Brain microvascular endothelial cell (primary cell): ENCODE measurements at regions not wholly inside any gene's neighbourhood (a gene's known extent, or its start where the extent isn't known, plus 50 kb on each side); places are given as distances from the start of the nearest gene placed in this dataset.

Experiments used
- DNase-seq: peaks from one replicate; pipeline ENCODE4 v3.0.0-alpha.2; 2020
- H3K27ac ChIP-seq: fragments of 250-450 bp; sonication (Bioruptor Pico); 2 replicates; pipeline ENCODE4 v1.5.1; 2020; ENCODE audit warnings: mild to moderate bottlenecking, moderate library complexity
- H3K27me3 ChIP-seq: fragments of 250-450 bp; sonication (Bioruptor Pico); replicated peaks from 2 replicates; pipeline ENCODE4 v1.5.1; 2020; ENCODE audit warnings: mild to moderate bottlenecking
- H3K36me3 ChIP-seq: fragments of 250-450 bp; sonication (Bioruptor Pico); replicated peaks from 2 replicates; pipeline ENCODE4 v1.5.1; 2020; ENCODE audit warnings: mild to moderate bottlenecking
- H3K4me3 ChIP-seq: 2 replicates; pipeline ENCODE4 v1.5.1; 2011; ENCODE audit warnings: low read depth, mild to moderate bottlenecking, control low read depth, low read length, moderate library complexity
- in situ Hi-C: cut with HindIII; loops from 2 replicates; pipeline ENCODE4 v1.10.0; 2017; ENCODE audit warnings: low sequenced_read_pairs, low pct_ligation_motif_present
- TF ChIP-seq, protein P1 (sequence below): IDR thresholded peaks from 2 replicates; pipeline ENCODE4 v1.5.1; 2011; ENCODE audit warnings: low read depth, mild to moderate bottlenecking, moderate library complexity, low read length, control low read depth, inconsistent platforms; ENCODE audit errors: missing control alignments

DNA sequence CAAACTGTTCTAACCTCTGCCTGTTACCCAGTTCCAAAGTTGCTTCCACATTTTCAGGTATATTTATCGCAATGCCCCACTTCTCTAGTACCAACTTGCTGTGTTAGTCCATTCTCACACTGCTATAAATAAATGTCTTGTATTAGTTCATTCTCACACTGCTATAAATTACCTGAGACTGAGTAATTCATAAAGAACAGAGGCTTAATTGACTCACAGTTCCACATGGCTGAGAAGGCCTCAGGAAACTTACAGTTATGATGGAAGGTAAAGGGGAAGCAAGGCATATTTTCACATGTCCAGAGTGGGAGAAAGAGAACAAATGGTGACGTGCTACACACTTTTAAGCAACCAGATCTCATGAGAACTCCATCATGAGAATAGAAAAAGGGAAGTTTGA lies 130.4 kb upstream of the C11orf87 start:
- H3K27me3 ChIP-seq = no peaks in the 10 kb centered on the region
- TF ChIP-seq, protein P1, sequence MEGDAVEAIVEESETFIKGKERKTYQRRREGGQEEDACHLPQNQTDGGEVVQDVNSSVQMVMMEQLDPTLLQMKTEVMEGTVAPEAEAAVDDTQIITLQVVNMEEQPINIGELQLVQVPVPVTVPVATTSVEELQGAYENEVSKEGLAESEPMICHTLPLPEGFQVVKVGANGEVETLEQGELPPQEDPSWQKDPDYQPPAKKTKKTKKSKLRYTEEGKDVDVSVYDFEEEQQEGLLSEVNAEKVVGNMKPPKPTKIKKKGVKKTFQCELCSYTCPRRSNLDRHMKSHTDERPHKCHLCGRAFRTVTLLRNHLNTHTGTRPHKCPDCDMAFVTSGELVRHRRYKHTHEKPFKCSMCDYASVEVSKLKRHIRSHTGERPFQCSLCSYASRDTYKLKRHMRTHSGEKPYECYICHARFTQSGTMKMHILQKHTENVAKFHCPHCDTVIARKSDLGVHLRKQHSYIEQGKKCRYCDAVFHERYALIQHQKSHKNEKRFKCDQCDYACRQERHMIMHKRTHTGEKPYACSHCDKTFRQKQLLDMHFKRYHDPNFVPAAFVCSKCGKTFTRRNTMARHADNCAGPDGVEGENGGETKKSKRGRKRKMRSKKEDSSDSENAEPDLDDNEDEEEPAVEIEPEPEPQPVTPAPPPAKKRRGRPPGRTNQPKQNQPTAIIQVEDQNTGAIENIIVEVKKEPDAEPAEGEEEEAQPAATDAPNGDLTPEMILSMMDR = no peak
- DNase-seq = no peak
- in situ Hi-C loops = no loop called here
- H3K4me3 ChIP-seq = no peak overlapping the region
- no peaks in the 10 kb centered on the region for H3K36me3 ChIP-seq
- no peak overlapping the region for H3K27ac ChIP-seq

DNA sequence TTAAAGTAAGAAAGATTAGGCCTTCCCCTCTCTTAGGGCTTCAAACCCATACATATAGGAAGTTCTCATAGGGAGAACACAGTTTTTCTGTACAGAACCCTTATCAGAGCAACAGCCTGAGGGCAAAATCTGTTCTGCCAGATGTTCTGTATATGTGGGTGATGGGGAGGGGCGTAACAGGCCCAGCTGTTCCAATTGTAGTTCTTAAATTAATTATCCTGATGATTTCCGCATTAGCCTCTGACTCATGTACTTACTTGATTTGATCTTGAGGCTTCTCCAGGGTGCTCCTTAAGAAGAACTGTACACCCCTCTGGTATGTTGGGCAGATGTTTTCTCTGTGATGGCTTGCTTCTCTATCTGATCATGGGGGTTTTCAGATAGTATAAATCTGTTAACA lies 123.1 kb upstream of the C11orf87 start:
- Histone ChIP-seq H3K36me3 (no peaks in the 10 kb centered on the region), H3K27ac (no peak overlapping the region), H3K4me3 (no peak overlapping the region), H3K27me3 (no peaks in the 10 kb centered on the region)
- DNase-seq = no peak
- in situ Hi-C loops = no loop called here
- TF ChIP-seq, protein P1 = no peak

DNA sequence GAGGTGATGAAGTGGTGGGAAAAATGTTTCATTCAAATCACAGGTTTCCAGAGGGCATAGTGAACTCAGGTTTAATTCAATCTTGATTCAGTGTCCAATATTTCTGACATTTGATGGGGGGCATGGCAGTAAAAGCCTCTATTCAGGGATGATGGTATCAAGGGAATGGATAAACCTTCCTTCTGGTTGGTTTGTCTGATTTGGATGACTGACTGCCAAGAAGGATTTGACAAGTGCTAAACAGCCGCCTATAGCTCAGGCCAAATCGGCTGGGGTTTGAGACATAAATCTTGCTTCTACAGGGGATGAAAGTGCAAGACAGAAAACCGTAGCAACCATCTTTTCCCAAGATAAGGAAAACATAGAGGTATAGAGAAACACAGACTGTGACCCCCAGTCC lies 121.8 kb upstream of the C11orf87 start:
- Histone ChIP-seq H3K27ac (no peak overlapping the region), H3K4me3 (no peak overlapping the region), H3K27me3 (no peaks in the 10 kb centered on the region), H3K36me3 (no peaks in the 10 kb centered on the region)
- DNase-seq = no peak
- TF ChIP-seq, protein P1 = no peak
- in situ Hi-C loops = no loop called here

DNA sequence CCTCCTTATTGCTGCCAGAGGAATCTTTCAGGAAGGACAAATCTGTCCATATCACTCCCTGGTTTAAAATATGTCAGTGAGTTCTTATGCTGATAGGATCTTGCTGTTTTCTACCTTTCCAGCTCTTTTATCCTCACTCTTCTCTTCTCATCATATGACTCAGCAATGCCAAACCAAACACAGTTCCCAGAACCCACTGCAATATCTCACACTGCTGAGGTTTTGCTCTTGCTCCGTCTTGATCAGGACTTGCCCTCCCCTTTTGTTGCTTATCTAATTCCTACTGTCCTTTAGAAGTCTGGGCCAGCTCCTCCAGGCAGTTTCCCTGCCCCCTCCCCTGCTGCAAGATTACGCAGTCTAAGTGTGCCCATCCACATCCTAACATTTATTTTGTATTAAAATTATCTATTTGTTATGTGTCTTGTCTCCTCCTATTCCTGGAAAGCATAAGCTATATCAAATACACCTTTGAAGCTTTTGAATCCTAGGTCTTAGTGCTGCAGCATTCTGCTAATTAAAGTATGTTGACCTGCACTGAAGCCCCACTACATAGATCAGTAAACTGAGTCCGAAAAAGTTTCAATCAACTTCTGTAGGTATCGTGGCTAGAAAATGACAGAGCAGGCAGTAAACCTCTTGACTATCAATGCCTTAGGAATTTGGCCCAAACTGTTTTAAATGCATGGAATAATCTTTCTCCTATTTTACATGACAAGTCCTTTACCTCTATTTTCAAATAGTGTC lies 119.2 kb upstream of the C11orf87 start:
- H3K27me3 ChIP-seq = no peaks in the 10 kb centered on the region
- TF ChIP-seq, protein P1 = no peak
- no peak for DNase-seq
- no peak overlapping the region for H3K4me3 ChIP-seq
- H3K36me3 ChIP-seq = no peaks in the 10 kb centered on the region
- in situ Hi-C loops = no loop called here
- no peak overlapping the region for H3K27ac ChIP-seq

DNA sequence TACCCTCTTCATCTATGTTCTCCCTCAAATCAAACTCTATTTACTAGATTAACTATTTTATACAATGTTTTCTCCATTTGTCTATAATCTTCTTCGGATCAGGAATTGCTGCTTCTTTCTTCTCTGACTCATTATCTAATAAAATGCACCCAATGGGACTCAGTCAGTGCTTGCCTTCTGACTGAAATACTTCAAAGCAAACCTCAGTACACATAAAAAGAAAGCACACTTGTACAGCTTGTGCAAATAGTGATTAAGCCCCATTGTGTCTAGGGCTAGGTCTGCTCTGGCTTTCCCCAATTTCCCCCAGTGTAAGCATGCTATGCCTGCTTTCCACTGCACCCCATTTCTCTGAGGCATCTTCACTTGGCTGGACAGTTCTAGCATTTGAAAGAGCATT lies 118.6 kb upstream of the C11orf87 start:
- in situ Hi-C loops = no loop called here
- no peaks in the 10 kb centered on the region for H3K36me3 ChIP-seq
- no peak overlapping the region for H3K4me3 ChIP-seq
- TF ChIP-seq, protein P1 = no peak
- H3K27me3 ChIP-seq = no peaks in the 10 kb centered on the region
- no peak for DNase-seq
- H3K27ac ChIP-seq = no peak overlapping the region

DNA sequence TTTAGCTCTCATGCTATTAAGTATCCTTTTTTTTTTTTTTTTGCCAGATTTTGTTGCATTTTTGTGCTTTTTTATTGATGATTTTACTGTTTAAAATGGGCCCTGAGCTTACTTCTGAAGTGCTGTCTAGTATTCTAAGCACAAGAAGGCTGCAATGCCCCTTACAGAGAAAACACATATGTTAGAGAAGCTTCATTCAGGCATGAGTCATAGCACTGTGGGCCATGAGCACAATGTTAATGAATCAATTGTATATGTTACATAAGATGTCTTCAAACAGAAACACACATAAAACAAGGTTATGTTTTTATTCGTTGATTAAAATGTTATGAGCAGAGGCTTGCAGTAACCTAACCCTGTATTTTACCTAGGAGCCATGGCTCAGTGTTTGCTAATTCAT lies 117.8 kb upstream of the C11orf87 start:
- TF ChIP-seq, protein P1 = no peak
- Histone ChIP-seq H3K36me3 (no peaks in the 10 kb centered on the region), H3K27ac (no peak overlapping the region), H3K4me3 (no peak overlapping the region), H3K27me3 (no peaks in the 10 kb centered on the region)
- in situ Hi-C loops = no loop called here
- no peak for DNase-seq
